ENCODE measurements at regions not wholly inside any gene's neighbourhood (a gene's known extent, or its start where the extent isn't known, plus 50 kb on each side); places are given as distances from the start of the nearest gene placed in this dataset.

DNA sequence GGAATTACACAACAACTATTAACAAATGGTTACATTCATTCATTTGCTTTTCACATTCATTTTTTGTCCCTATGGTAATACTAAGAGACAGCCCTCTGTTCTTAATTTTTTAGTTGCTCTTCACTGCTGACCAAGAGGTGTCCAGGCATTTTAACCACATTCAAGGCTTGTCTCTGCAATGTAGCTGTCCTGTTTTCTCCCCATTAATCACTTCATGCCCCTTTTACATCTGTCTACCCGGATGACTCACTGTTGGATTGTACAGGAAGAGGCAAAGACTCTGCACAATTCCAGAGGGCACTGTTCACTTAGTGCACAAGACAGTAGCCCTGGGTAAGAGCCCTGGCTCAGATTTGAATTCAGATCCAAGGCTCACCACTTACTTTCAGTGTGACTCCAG, 168.5 kb downstream of the NOC3L start:
- no peak for DNase-seq

DNA sequence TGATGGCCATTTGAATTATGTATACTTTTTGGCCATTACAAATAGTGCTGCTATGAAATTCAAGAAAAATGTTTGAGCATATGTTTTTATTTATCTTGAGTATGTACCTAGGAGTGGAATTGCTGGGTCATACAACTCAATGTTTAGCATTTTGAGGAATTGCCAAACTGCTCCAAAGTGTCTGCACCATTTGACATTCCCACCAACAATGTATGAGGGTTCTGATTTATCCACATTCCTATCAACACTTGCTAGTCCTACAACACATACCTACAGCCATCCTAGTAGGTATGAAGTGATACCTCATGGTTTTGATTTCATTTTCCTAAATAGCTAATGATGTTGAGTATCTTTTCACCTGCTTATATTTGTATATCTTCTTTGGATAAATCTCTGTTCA, 165.5 kb downstream of the NOC3L start:
- DNase-seq = no peak

GRCh38 chr10:94198324-94198723, 164.4 kb downstream of the NOC3L start:
- DNase-seq = no peak

DNA sequence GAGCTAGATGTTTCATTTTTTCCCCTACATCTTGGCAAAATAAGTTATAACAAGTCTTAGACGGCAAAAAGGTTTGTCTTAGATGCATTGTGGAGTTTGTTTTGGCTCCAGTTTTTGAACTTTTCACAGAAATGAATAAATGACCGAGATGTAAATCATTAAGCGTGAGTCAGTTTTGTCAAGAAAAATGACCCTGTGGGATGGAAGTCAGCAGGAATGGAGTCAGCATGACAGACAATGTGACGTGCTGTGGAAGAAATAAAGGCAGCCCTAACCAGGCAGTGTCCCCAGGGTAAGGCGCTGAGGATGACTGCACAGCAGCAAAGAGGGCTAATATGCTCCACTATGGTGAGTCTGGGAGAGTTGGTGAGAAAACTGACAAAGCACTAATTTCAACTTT, 163.2 kb downstream of the NOC3L start:
- no peak for DNase-seq

GRCh38 chr10:94200146-94200837, 162.4 kb downstream of the NOC3L start:
- DNase-seq = no peak

DNA sequence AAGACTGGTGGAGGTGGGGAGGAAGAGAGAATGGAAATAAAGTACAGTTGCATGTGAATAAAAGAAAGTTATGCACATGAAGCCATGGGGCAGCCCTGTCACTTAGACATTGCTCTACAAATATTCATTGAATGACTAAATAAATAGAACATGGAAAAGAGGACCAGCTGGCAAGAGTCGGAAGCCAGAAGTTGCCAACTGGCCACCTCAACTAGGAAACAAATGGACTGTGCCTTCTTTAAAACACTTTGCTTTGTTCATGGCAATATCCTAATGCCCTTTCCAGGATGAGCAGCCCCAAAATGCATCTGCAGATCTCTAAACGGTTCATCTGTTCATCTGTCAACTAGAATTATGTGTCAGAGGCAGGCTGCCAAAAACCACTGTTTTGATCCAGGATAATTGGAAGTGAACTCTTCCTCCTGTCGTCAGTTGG, 157.3 kb downstream of the NOC3L start:
- no peak for DNase-seq

GRCh38 chr10:94206176-94206575, 156.6 kb downstream of the NOC3L start:
- DNase-seq = no peak

DNA sequence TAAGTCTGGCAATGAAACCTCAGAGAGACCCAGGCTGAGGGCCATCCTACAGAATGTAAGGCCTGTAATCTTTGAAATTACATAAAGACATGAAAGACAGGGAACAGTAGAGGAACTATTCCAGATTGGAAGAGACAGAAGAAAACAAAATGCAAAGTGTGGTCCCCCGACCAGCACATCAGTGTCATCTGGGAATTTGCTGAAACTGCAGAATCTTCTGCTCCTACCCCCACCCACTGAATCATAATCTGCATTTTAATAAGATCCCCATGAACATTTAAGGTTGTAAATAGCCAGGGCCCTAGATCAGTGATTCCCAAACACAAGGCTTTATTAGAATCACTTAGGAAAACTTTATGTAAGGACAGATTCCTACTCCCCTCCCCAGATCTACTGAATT, 154.4 kb downstream of the NOC3L start:
- no peak for DNase-seq

- DNase-seq = no peak
Measured at GRCh38 chr10:94210440-94211168, 152.1 kb downstream of the NOC3L start.

GRCh38 chr10:94211169-94211510, 151.6 kb downstream of the NOC3L start:
- no peak for DNase-seq

DNA sequence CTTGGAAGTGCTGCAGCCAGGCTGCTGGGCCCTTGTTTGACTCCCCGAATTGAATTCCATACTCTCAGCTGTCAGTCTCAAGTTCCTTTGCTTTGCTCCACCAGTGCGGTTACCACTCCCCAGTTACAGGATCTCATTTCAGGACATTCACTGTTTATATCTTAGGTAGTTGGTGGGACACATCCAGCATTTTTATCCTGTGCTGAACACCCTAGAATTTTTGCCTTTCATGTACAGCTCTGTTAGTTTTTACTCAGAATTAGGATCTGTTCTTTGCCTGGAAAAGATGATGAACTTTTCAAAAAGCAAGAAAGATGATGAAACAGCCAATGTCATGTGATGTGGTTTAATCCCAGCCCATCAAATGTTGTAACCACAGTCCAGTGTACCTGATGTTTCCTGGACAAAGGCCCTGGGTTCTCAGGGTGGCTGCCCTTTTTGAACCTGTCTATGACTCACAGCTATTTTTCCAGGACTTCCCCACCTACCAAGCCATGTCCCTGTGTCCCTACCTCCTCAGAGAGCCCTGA, 149.7 kb downstream of the NOC3L start:
- DNase-seq = no peak

GRCh38 chr10:94213980-94214379, 148.8 kb downstream of the NOC3L start:
- DNase-seq = no peak

DNA sequence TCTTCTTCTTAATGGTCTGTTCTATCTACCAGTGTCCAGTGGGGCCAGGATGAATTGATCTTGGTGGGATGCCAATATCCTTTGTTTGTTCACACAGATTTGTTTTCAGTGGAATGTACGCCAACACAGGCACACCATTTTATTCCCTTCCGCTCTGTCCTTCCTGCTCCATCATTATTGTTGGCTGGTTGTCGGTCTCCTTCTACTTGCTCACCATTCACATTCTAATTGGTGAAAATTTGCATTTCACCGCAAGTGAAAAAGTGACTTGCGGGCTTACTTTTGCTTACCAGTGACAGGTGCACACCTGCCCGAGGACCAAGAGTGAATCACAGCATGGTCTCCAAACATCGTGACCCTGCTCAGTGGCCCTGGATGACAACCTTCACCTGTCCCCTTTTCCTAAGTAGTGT, 148.3 kb downstream of the NOC3L start:
- DNase-seq = no peak

DNA sequence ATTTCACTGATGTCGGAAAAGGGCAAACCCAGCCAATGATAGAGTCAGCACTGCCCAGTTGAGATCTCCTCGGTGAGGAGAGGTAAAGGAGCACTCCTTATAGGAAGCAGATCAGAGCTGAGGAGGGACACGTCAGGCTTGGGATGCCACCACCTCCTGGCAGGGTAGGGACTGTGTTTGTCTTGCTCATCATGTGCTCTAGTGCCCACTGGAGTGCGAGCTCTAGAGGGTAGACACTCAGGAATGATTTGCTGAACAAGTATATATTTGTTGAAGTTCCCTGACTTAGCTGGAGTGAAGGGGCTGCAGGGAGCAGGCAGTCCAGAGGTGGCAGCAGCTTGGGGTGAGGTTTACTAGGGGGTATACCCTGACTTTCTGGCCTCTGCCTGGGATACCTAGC, 146.5 kb downstream of the NOC3L start:
- no peak for DNase-seq

DNA sequence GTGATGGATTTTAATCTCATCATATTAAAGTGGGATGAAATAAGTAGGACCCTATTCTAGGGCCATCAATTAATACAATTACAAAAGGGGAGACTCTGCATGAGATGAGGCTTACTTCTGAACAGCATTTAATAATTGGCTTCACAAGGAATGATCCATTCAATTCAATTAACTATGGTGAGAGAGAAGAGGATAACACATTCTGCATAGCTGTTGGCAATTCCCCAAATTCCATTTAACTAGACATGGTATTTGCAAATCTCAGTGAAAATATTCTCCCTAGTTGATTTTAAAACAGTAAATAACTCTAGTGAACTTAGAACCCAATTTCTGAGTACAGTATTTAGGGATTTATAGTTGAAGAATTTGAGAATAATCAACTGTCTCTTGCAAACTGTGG, 145.3 kb downstream of the NOC3L start:
- DNase-seq = no peak

DNA sequence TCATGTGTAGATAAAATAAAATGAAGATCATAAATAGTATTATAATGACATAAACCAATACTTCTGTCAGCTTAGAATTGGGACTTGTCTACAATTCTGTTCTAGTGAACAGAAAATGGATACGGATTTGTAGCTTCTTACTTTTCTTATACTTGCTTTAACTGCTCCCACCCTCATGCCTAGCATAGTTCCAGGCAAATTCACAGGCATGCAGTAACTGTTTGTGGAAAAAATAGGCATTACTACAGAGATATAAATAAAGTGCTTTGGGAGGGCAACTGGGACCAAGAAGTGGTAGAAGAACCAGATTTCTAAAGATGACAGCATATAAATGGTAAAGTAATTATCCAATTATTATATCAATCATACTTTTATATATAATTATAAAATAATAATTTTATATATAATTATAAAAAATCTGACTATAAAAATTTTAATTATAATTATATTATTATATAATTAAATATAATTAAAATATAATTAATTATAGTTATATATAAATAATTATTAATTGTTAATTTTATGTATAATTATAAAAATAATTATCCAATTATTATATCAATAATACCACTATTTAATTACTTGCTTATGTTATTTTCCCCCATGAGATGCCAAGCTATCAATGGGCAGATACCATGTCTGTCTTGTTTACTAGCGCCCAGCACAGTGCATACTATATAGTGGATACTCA, 144.1 kb downstream of the NOC3L start:
- no peak for DNase-seq

GRCh38 chr10:94219829-94220228, 142.9 kb downstream of the NOC3L start:
- no peak for DNase-seq

DNA sequence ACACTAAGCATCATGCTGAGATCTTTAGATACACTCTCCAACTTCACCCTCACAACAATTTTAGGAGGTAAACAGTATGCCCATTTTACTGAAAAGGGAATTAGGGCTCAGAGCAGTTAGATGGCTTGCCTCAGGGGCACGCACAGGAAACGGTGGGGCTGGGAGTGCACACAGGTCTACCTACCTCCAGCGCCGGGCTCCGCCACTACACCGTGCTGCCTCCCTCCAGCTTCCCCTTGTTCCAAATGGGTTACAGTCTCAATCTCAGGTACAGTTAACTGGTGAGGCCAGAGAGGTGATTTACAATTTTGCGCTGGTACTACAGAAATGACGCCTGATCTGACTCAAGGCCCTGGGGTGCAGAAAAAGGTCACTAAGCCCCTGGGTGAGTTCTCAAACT, 142.0 kb downstream of the NOC3L start:
- no peak for DNase-seq

DNA sequence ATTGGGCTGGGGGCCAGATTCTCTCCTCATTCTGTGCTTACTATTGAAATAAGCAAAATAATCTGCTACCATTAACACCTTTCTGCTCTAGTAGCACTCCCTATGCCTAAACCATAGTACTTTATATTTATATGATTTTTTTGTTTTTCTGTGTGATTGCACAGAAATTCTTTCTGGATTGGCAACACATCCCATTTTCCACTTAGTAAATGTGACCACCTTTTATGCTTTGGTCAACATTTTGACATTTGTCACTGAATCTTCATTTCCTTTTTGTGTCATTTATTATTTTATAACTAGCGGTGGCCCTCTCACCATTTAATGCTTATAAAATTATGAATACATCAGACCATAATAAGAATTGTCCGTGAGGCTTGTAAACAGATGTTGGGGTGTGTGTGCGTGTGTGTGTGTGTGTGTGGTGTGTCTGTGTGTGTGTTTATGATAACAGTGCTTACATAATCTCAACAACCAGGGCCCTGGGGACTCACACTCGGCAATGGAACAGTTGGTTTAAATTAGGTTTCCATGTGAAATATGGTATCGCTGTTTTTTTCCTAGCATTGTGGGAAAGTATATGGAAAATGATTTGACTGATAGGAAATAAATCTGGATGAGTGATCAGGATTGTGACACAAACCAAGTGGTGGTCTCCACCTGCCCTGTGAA, 138.9 kb downstream of the NOC3L start:
- no peak for DNase-seq

DNA sequence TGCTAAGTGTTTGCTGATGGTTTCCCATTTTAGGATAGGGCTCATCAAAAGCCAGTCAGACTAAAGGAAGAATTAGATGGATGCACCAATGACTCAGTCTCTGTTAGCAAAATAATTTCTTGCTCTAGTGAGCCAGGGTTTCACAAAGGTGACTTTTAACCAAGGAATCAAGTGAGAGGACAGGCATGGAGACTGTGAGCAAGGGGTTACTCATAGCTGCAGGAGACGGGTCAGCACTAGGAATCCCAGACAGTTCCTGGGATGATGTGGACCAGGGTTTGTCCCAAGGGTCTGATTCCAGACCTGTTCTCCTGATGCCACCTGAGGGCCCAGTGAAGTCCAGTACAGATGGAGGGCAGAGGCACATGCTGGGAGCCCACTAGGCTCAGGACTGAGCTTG, 138.1 kb downstream of the NOC3L start:
- DNase-seq = no peak

DNA sequence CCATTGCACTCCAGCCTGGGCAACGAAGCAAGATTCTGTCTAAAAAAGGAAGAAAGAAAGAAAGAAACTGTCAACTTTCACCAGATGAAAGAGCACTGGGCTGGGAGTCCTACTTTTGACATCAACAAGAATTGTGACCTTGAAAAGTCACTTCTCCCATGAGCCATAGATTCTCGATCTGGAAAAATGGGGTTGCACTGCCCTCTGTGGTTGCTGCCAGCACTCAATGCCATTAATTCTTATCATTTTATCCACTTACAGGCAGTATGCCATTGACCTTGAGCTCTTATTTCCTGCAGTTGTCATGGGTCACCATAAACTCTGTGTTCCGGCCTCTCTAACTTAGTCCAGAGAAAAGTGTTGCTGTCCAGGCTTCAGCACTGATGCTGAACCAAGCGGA, 137.2 kb downstream of the NOC3L start:
- no peak for DNase-seq

- DNase-seq = no peak
Measured at GRCh38 chr10:94230134-94230785, 132.5 kb downstream of the NOC3L start.
